Astrocyte of the spinal cord (primary cell): ENCODE measurements at regions not wholly inside any gene's neighbourhood (a gene's known extent, or its start where the extent isn't known, plus 50 kb on each side); places are given as distances from the start of the nearest gene placed in this dataset.

Source experiments
- DNase-seq: peaks from one replicate; pipeline ENCODE4 v3.0.0; 2011; ENCODE audit warnings: low read depth, low spot score
- H3K4me3 ChIP-seq: 2 replicates; pipeline ENCODE4 v1.5.1; 2011; ENCODE audit warnings: low read depth, mild to moderate bottlenecking, low read length, moderate library complexity
- in situ Hi-C: cut with HindIII; loops from 2 replicates; pipeline ENCODE4 v1.10.0; 2017; ENCODE audit warnings: low sequenced_read_pairs
- TF ChIP-seq, protein P1 (sequence below): IDR thresholded peaks from 2 replicates; pipeline ENCODE4 v1.5.1; 2012; ENCODE audit warnings: low read depth, mild to moderate bottlenecking, low read length, inconsistent platforms

DNA sequence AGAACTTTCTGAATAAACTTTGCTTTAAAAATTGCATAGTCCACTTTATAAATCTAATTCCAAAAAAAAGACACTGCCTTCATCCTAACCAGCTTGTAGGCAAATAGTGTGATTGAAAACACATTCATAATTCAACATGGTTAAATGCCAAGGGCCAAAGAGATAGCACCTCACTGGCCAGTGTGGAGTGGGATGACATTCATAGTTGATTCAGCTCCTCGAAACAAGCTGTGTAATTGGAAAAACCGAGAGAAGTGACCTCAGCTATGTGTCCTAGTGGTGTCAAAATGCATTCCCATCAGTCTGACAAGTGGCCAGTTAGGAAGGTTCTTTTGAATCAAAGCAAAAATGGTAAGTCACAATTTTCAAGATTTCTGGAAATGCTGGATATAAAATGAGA lies 1068.5 kb upstream of the CELF4 start:
- no peak overlapping the region for H3K4me3 ChIP-seq
- TF ChIP-seq, protein P1, sequence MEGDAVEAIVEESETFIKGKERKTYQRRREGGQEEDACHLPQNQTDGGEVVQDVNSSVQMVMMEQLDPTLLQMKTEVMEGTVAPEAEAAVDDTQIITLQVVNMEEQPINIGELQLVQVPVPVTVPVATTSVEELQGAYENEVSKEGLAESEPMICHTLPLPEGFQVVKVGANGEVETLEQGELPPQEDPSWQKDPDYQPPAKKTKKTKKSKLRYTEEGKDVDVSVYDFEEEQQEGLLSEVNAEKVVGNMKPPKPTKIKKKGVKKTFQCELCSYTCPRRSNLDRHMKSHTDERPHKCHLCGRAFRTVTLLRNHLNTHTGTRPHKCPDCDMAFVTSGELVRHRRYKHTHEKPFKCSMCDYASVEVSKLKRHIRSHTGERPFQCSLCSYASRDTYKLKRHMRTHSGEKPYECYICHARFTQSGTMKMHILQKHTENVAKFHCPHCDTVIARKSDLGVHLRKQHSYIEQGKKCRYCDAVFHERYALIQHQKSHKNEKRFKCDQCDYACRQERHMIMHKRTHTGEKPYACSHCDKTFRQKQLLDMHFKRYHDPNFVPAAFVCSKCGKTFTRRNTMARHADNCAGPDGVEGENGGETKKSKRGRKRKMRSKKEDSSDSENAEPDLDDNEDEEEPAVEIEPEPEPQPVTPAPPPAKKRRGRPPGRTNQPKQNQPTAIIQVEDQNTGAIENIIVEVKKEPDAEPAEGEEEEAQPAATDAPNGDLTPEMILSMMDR, result no peak
- no peak for DNase-seq
- in situ Hi-C loops, result no loop called here

DNA sequence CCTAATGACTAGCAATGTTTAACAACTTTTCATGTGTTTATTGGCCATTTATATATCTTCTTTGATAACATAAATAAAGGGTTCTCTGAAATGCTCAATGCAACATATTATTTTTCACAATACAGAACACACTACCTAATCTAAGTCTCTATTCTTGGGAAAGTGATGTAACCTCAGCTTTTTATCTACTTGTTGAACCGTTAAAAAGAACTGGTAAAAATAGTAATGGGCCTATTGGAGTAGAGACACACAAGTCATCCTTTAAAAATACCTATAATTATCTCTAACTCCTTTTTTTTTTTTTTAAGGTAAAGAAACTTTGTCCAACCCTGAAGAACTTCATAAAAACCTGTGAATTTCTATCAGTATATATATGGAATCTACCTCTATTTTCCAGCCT lies 1067.7 kb upstream of the CELF4 start:
- in situ Hi-C loops, result no loop called here

DNA sequence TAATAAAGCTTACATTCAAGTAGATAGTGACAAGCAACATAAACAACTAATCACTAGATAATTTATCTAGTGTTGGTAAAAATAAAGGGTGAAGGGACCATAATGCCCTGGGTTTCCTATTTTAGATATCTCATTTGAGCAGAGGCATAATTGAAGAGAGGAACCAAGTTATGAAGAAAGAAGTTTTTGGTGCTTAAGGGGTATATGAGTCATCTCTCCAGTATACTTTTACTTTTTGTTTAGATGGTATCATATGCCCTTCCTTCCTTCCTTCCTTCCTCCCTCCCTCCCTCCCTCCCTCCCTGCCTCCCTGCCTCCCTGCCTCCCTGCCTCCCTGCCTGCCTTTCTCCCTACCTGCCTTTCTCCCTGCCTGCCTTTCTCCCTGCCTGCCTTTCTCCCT lies 1053.5 kb upstream of the CELF4 start:
- in situ Hi-C loops, result no loop called here
- no peak for DNase-seq
- TF ChIP-seq, protein P1, result no peak
- H3K4me3 ChIP-seq, result no peak overlapping the region

More for the DNA sequence above, 1067.7 kb upstream of the CELF4 start:
- TF ChIP-seq, protein P1, result no peak
- DNase-seq, result no peak
- no peak overlapping the region for H3K4me3 ChIP-seq

DNA sequence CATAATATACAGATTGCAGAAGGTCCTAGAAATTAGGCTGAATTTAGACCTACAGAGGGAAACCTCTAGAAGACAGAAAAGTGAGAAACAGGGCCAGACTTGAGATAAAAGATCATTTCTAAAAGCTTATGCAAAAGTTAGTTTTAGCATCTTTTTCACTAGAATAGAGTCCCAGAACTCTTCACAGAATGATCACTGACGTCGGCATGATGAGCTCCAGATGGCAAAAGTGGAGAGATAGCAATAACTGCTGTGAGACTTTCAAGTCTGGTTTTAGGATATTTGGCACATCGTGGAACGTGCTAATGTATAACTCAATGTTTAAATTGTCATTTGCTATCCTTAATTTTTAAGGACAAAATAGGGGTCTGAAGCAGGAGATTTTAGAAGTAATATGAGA lies 1050.7 kb upstream of the CELF4 start:
- H3K4me3 ChIP-seq, result no peak overlapping the region
- TF ChIP-seq, protein P1, result no peak
- in situ Hi-C loops, result no loop called here
- DNase-seq, result no peak

DNA sequence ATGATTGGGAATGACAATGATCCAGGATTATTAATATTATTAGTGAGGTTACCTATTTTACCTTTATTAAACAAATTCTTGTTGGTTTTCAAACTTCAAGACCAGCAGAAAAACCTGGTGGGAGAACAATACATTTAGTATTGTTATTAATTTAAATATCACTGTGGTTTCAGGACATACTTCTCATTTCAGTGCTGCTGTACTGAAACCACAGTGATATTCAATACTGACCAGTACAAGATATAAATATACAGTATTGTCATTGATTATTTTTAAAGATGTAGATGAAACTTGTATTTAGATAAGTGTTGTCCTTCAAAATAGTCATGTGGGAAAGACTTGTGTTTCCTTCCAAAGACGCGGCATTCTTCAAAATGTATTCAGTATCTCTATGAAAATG lies 1047.3 kb upstream of the CELF4 start:
- no peak for DNase-seq
- no peak overlapping the region for H3K4me3 ChIP-seq
- in situ Hi-C loops, result no loop called here
- TF ChIP-seq, protein P1, result no peak

DNA sequence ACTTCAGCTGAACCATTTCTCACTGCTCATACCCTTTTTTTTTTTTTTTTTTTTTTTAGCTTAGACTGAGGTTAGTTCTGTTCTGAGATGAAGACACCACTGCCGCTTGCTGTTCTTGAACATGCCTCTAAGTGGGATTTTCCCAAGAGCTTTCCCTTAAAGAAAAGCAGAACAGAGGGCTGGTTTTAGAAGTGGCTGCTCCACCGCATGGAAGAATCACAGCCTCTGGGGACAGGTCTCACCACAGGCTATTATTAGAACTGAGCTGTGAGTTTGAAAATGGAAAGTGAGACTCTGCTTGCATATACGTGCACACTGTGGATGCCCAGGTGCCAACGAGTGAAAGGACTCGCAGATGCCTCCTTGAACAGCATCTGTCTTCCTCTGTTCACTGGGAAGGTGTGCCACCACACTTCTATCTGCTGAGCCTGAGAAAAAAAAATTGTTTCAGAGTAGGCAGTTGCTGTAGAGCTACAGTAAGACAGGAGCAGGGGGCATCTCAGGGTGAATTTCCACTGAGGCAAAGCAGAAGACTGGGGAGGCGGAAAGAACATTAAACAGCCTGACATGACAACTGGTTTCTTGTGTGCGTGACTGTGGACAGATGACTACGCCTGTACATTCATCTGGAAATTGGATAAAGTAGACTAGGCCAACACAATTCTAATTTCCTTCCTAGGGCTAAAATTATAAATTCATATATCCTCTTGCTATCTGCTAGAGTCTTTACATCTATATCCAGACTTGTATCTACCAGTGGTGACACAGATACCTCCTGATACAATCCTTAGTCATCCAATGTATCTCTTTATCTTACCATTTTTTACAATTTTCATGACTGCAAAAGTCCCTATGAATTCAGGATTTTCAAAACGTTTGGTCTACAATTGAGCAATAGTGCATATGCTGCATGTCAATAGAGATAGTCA lies 1045.7 kb upstream of the CELF4 start:
- TF ChIP-seq, protein P1, result no peak
- no peak overlapping the region for H3K4me3 ChIP-seq
- no peak for DNase-seq
- in situ Hi-C loops, result no loop called here
